PC-3 (cell line): ENCODE measurements at regions not wholly inside any gene's neighbourhood (a gene's known extent, or its start where the extent isn't known, plus 50 kb on each side); places are given as distances from the start of the nearest gene placed in this dataset.

ENCODE experiments used
- ATAC-seq: fragments of 200-7000 bp; cut with Tn5 transposase; 2 replicates; pipeline ENCODE4 v1.9.1; 2020; ENCODE audit warnings: mild to moderate bottlenecking, moderate library complexity
- BruUV-seq: library from RNA; stranded (reverse); fragments of 400-500 nt; replicated peaks from 2 replicates; lab custom pipeline; 2021; lab: Mats Ljungman, UMichigan
- CTCF ChIA-PET: fragments of 300-600 bp; sonication (Branson Sonifier 250); formaldehyde crosslinking; loops from one replicate; lab custom pipeline; 2022; ENCODE audit warnings: antibody characterized with exemption; lab: Charles Lee
- POLR2A ChIA-PET: fragments of 300-600 bp; sonication (Branson Sonifier 250); formaldehyde crosslinking; loops from one replicate; lab custom pipeline; 2022; ENCODE audit warnings: antibody characterized with exemption; ENCODE audit not compliant: unreplicated experiment; lab: Charles Lee
- DNase-seq: peaks from one replicate; pipeline ENCODE4 v3.0.0-alpha.2; 2015
- H2AFZ ChIP-seq: fragments of 300-600 bp; sonication (generic); 2 replicates; pipeline ENCODE4 v1.6.0; 2016; ENCODE audit warnings: antibody characterized with exemption, low read length
- H3F3A ChIP-seq: fragments of 300-600 bp; sonication (generic); one replicate; pipeline ENCODE4 v1.6.0; 2017; ENCODE audit warnings: antibody characterized with exemption, low read length, control low read depth, mild to moderate bottlenecking; ENCODE audit not compliant: unreplicated experiment
- H3K27ac ChIP-seq: fragments of 300-600 bp; sonication (generic); 2 replicates; pipeline ENCODE4 v1.5.1; 2016; ENCODE audit warnings: mild to moderate bottlenecking, low read length
- H3K27me3 ChIP-seq: fragments of 300-600 bp; sonication (generic); 2 replicates; pipeline ENCODE4 v1.6.1; 2016; ENCODE audit warnings: low read length, mixed read lengths
- H3K36me3 ChIP-seq: fragments of 300-600 bp; sonication (generic); 2 replicates; pipeline ENCODE4 v1.6.1; 2016; ENCODE audit warnings: low read depth, mixed run types, low read length, mixed read lengths
- H3K4me1 ChIP-seq: fragments of 300-600 bp; sonication (generic); 2 replicates; pipeline ENCODE4 v1.5.1; 2016; ENCODE audit warnings: low read length; ENCODE audit not compliant: insufficient read depth
- H3K4me2 ChIP-seq: fragments of 300-600 bp; sonication (generic); 2 replicates; pipeline ENCODE4 v1.6.0; 2016; ENCODE audit warnings: low read length
- H3K4me3 ChIP-seq: fragments of 300-600 bp; sonication (generic); 2 replicates; pipeline ENCODE4 v1.5.1; 2016; ENCODE audit warnings: mild to moderate bottlenecking, low read length, mixed read lengths
- H3K79me2 ChIP-seq: fragments of 300-600 bp; sonication (generic); 2 replicates; pipeline ENCODE4 v1.6.1; 2017; ENCODE audit warnings: low read length, mixed read lengths
- H3K9ac ChIP-seq: fragments of 300-600 bp; sonication (generic); 2 replicates; pipeline ENCODE4 v1.6.0; 2016; ENCODE audit warnings: mild to moderate bottlenecking, low read length
- H3K9me2 ChIP-seq: fragments of 300-600 bp; sonication (generic); replicated peaks from 2 replicates; pipeline ENCODE4 v1.6.1; 2016; ENCODE audit warnings: mixed run types, low read length, mixed read lengths
- H3K9me3 ChIP-seq: fragments of 300-600 bp; sonication (generic); 2 replicates; pipeline ENCODE4 v1.6.1; 2016; ENCODE audit warnings: low read length, mixed read lengths
- H4K20me1 ChIP-seq: fragments of 300-600 bp; sonication (generic); 2 replicates; pipeline ENCODE4 v1.6.1; 2016; ENCODE audit warnings: low read length, mixed read lengths
- CTCF ChIP-seq: fragments of 300-600 bp; sonication (generic); conservative IDR thresholded peaks from 2 replicates; pipeline ENCODE4 v1.5.1; 2017; ENCODE audit warnings: antibody characterized with exemption, low read depth, mild to moderate bottlenecking, low read length
- EZH2 ChIP-seq: fragments of 300-600 bp; sonication (generic); IDR thresholded peaks from one replicate; pipeline ENCODE4 v1.6.1; 2017; ENCODE audit warnings: antibody characterized with exemption, mild to moderate bottlenecking, low read length; ENCODE audit not compliant: unreplicated experiment
- EZH2phosphoT487 ChIP-seq: fragments of 300-600 bp; sonication (generic); IDR thresholded peaks from 2 replicates; pipeline ENCODE4 v1.6.1; 2018; ENCODE audit warnings: mild to moderate bottlenecking, antibody characterized with exemption, low read length, borderline replicate concordance
- intact Hi-C: fragments of 100-400 bp; cut with micrococcal nuclease; formaldehyde crosslinking; loops from 2 replicates; pipeline ENCODE4 v1.9.0; 2023

GRCh38 chr7:47085491-47086275, 496.2 kb downstream of the TNS3 start:
- Histone ChIP-seq H3K79me2 (no peaks in the 10 kb centered on the region), H3K9me3 (no peaks in the 10 kb centered on the region), H3K4me1 (peaks cover 14% of the 10 kb centered on the region), H3K36me3 (no peaks in the 10 kb centered on the region), H3K4me3 (no peak overlapping the region), H4K20me1 (no peaks in the 10 kb centered on the region), H3F3A (no peaks in the 10 kb centered on the region), H3K9ac (no peak overlapping the region), H2AFZ (no peak overlapping the region), H3K27ac (no peak overlapping the region), H3K27me3 (no peaks in the 10 kb centered on the region), H3K9me2 (no peaks in the 10 kb centered on the region), H3K4me2 (no peak overlapping the region)
- BruUV-seq: no TSS peak
- ChIA-PET CTCF (no interaction called here), POLR2A (interaction anchor here (0.6 kb wide), 1 partner anchor 1164 kb away, joined by 3 read pairs; no protein-coding TSS in a partner anchor)
- intact Hi-C loops: loop anchor here (5.0 to 10.0 kb wide), 2 partner anchors 153 to 211 kb away; no protein-coding TSS in a partner anchor
- DNase-seq: no peak
- TF ChIP-seq EZH2 (no peak), CTCF (no peak), EZH2phosphoT487 (no peak)
- ATAC-seq: no peak

DNA sequence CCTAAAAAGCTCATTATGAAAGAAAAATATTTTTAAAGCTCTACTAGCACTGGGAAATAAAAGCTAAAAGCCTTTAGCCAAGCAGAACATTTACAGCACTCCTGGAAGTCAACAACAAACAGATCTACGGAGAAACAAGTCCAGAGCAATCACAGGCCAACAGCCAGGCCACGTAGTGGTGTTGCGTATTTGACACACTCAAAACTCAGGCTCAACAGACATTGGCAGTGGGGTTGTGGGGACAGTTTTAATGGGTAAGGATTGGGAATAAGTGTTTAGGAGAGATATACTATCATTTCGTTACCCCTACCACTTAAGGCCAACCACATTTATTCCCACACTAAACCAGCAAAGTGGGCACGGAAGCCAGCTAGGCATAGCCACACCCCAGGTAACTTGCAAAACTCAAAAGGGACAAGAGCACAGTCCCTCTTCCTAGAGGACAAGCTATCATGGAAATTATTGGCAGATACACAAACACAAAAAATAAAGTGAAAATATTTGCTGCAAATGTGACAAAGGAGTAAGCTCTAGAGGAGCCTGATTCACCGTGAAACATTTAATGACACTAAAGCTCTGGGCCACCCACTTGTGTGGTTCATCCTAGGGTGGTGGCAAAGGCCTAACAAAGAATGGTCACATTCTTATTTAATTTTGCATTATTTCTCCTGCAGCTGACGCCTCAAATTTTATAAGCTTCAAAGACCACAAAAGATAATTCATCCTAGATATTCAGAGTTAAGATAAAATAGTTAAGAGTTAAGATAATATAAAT, 498.2 kb downstream of the TNS3 start:
- Histone ChIP-seq H4K20me1 (no peaks in the 10 kb centered on the region), H3K36me3 (no peaks in the 10 kb centered on the region), H2AFZ (no peak overlapping the region), H3K79me2 (no peaks in the 10 kb centered on the region), H3F3A (no peaks in the 10 kb centered on the region), H3K9me3 (no peaks in the 10 kb centered on the region), H3K4me2 (no peak overlapping the region), H3K4me1 (peaks cover 14% of the 10 kb centered on the region), H3K9ac (no peak overlapping the region), H3K27me3 (no peaks in the 10 kb centered on the region), H3K27ac (no peak overlapping the region), H3K4me3 (no peak overlapping the region), H3K9me2 (no peaks in the 10 kb centered on the region)
- DNase-seq (no peak), ATAC-seq (no peak)
- ChIA-PET CTCF (no interaction called here), POLR2A (interaction anchor here (0.6 kb wide), 1 partner anchor 36 kb away, joined by 3 read pairs; no protein-coding TSS in a partner anchor)
- intact Hi-C loops: loop anchor here (10.0 kb wide), 1 partner anchor 209 kb away; no protein-coding TSS in a partner anchor
- BruUV-seq: no TSS peak
- TF ChIP-seq EZH2phosphoT487: no peak
- TF ChIP-seq CTCF: no peak
- TF ChIP-seq EZH2: no peak
